SJCRH30 (cell line): ENCODE measurements at regions not wholly inside any gene's neighbourhood (a gene's known extent, or its start where the extent isn't known, plus 50 kb on each side); places are given as distances from the start of the nearest gene placed in this dataset.

Experiments
- DNase-seq, 2 experiments: peaks; one replicate each; pipeline ENCODE4 v3.0.0-alpha.2; 2015 to 2020
- H3K27ac ChIP-seq: fragments of 250-450 bp; sonication (Bioruptor Pico); 2 replicates; pipeline ENCODE4 v1.5.1; 2020; ENCODE audit warnings: mild to moderate bottlenecking, moderate library complexity
- H3K27me3 ChIP-seq: fragments of 250-450 bp; sonication (Bioruptor Pico); 2 replicates; pipeline ENCODE4 v1.5.1; 2020; ENCODE audit warnings: mild to moderate bottlenecking, moderate library complexity
- H3K36me3 ChIP-seq: fragments of 250-450 bp; sonication (Bioruptor Pico); 2 replicates; pipeline ENCODE4 v1.5.1; 2020; ENCODE audit warnings: mild to moderate bottlenecking, moderate library complexity
- H3K4me1 ChIP-seq: fragments of 250-450 bp; sonication (Bioruptor Pico); 2 replicates; pipeline ENCODE4 v1.5.1; 2020; ENCODE audit warnings: mild to moderate bottlenecking, moderate library complexity
- H3K4me3 ChIP-seq: fragments of 250-450 bp; sonication (Bioruptor Pico); 2 replicates; pipeline ENCODE4 v1.5.1; 2020; ENCODE audit warnings: mild to moderate bottlenecking, moderate library complexity
- H3K9me3 ChIP-seq: fragments of 250-450 bp; sonication (Bioruptor Pico); replicated peaks from 2 replicates; pipeline ENCODE4 v1.5.1; 2020; ENCODE audit warnings: mild to moderate bottlenecking, moderate library complexity

- H3K36me3 ChIP-seq: no peaks in the 10 kb centered on the region
Observed at GRCh38 chr1:216958569-216958968, 235.3 kb upstream of the ESRRG start.

DNA sequence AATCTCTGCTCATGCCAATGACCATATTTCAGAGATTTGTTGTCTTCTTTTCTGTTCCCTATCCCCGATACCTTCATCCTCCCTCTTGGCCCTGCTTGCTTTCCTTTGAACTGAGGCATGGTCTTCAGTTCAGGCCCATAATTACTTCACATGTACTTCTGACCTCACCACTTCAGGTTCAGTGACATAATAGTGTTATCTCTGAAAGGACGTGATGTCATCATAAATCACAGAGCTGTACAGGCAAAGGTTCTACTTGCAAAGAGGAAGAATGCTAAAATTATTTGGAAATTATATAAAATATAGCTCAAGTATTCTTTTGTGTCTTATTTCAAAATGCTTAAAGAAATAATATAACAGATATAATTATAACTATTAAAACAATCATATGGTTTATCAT lies 230.3 kb upstream of the ESRRG start:
- Histone ChIP-seq H3K36me3 (no peaks in the 10 kb centered on the region), H3K27ac (no peak overlapping the region), H3K27me3 (no peaks in the 10 kb centered on the region), H3K9me3 (no peaks in the 10 kb centered on the region), H3K4me3 (no peak overlapping the region), H3K4me1 (no peaks in the 10 kb centered on the region)
- DNase-seq: no peak

More at GRCh38 chr1:216958569-216958968, 235.3 kb upstream of the ESRRG start:
- Histone ChIP-seq H3K9me3 (no peaks in the 10 kb centered on the region), H3K4me3 (no peak overlapping the region), H3K27ac (no peak overlapping the region), H3K4me1 (no peaks in the 10 kb centered on the region), H3K27me3 (no peaks in the 10 kb centered on the region)
- no peak for DNase-seq

GRCh38 chr1:216952864-216953263 lies 229.6 kb upstream of the ESRRG start:
- Histone ChIP-seq H3K9me3 (no peaks in the 10 kb centered on the region), H3K4me3 (no peak overlapping the region), H3K36me3 (no peaks in the 10 kb centered on the region), H3K4me1 (no peaks in the 10 kb centered on the region), H3K27ac (no peak overlapping the region), H3K27me3 (no peaks in the 10 kb centered on the region)
- no peak for DNase-seq

DNA sequence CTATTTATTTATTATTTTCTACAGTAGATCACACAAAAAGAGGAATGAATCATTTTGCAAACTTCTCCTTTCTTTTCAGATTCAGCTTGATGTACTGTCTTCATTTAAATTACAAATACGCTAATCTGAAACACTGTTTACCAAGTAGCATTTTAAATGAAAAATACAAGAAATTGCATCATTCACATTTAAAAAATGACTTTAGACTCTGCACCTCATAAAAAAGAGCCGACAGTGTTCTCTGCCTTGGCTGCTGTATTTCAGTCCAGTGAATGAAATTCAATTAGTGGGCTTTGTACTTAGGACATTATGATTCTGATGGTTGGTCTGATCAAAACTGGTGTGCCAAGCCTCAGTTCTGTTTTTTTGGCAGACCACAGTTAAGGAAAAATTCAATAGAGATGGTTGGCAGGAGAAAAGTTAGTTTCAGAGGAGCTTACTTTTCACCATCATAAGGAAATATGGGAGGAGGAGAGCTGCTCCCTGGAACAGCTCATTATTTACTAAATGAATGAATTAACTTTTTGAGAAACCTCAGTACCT lies 222.4 kb upstream of the ESRRG start:
- Histone ChIP-seq H3K4me3 (no peak overlapping the region), H3K27ac (no peak overlapping the region), H3K27me3 (no peaks in the 10 kb centered on the region), H3K4me1 (no peaks in the 10 kb centered on the region), H3K9me3 (no peaks in the 10 kb centered on the region), H3K36me3 (no peaks in the 10 kb centered on the region)
- no peak for DNase-seq

- DNase-seq: no peak
- Histone ChIP-seq H3K27ac (no peak overlapping the region), H3K9me3 (no peaks in the 10 kb centered on the region), H3K27me3 (no peaks in the 10 kb centered on the region), H3K36me3 (no peaks in the 10 kb centered on the region), H3K4me1 (no peaks in the 10 kb centered on the region), H3K4me3 (no peak overlapping the region)
Observed at GRCh38 chr1:216944864-216945510, 221.8 kb upstream of the ESRRG start.

GRCh38 chr1:216937491-216937890 lies 214.3 kb upstream of the ESRRG start:
- Histone ChIP-seq H3K36me3 (no peaks in the 10 kb centered on the region), H3K4me3 (no peak overlapping the region), H3K27ac (no peak overlapping the region), H3K4me1 (no peaks in the 10 kb centered on the region), H3K27me3 (no peaks in the 10 kb centered on the region), H3K9me3 (no peaks in the 10 kb centered on the region)
- DNase-seq: no peak

DNA sequence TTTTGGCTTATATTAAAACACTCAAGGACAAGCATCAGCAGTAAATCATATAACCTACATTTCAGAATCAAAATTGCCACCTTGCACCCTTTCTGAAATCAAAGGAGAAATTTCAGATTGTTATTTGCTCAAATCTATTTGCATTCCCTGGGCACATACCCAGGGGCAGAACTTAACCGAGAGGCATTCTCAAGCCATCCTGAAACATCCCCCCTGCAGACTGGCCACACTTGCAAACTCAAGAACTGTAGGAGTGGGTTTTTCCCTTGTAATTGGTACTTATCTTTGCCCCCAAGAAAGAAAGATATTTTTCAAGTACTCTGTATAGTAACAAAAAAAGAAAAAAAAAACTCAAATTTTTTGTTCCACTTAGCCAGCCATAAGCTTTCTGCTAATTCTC lies 213.6 kb upstream of the ESRRG start:
- no peaks in the 10 kb centered on the region for H3K36me3 ChIP-seq
- DNase-seq: no peak
- H3K27ac ChIP-seq: no peak overlapping the region
- H3K9me3 ChIP-seq: no peaks in the 10 kb centered on the region
- H3K27me3 ChIP-seq: no peaks in the 10 kb centered on the region
- no peaks in the 10 kb centered on the region for H3K4me1 ChIP-seq
- no peak overlapping the region for H3K4me3 ChIP-seq

DNA sequence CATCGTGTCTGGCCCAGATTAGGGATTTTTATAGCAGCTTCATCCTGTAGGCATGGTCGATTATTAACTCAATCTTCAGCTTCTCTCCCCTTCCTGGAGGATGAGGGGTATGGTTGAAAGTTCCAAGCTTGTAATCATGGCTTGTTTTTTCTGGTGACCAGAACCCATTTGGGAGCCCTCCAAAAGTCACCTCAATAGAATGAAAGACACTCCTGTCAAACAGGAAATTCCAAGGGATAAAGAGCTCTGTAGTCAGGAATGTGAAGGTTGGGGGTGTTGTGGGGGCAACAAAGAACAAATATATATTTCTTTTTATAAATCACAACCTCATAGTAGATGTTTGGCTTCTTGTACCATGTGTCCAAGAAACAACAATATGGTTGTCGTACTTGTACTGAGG lies 212.7 kb upstream of the ESRRG start:
- DNase-seq: no peak
- Histone ChIP-seq H3K4me1 (no peaks in the 10 kb centered on the region), H3K4me3 (no peak overlapping the region), H3K36me3 (no peaks in the 10 kb centered on the region), H3K27ac (no peak overlapping the region), H3K27me3 (no peaks in the 10 kb centered on the region), H3K9me3 (no peaks in the 10 kb centered on the region)

DNA sequence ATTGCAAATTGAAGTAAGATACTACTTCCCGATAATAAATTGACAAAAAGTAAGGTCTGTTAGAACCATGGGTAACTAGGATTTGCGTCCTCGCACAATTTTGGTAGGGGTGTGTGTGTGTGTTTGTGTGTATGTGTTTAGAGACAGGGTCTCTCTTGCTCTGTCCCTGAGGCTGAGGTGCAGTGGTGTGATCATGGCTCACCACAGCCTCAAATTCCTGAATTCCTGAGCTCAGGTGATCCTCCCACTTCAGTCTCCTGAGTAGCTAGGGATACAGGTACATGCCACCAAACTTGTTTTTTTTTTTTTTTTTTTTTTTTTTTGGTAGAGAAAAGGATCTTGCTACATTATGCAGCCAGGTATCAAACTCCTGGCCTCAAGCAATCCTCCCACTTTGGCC lies 209.2 kb upstream of the ESRRG start:
- Histone ChIP-seq H3K4me1 (no peaks in the 10 kb centered on the region), H3K27me3 (no peaks in the 10 kb centered on the region), H3K27ac (no peak overlapping the region), H3K4me3 (no peak overlapping the region), H3K36me3 (no peaks in the 10 kb centered on the region), H3K9me3 (no peaks in the 10 kb centered on the region)
- DNase-seq: no peak

DNA sequence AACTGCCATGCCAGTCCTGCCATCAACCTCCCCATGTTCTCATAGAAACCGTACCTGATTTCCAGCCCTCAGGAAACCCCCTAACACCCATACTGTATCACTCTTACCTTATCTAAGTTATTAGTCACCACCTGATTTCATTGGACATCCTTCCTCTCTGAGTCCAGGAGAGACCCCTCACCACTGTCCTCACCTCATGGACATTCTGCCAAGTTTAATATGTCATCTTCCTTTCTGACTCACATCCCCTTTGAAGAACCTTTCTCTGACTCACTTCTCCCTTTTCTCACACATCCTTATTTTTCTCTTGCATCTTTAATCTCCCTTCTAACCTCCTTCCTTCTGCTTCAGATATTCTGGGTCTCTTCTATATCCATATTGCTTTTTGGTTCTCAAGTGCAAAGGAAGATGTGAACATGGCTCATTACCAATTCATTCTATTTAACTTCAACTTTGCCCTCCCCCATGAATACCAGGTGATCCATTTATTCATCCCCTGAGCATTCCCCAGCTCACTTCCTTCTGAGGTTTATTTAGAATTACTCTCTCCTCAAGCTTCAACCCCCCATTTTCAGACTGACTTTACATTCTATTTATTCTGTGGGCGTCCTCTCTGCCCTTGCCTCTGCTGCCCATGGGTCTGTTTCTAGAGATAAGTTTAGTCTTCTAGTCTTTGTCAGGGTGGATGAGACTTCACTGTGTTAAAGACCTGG lies 206.8 kb upstream of the ESRRG start:
- no peaks in the 10 kb centered on the region for H3K9me3 ChIP-seq
- no peaks in the 10 kb centered on the region for H3K4me1 ChIP-seq
- H3K27me3 ChIP-seq: no peaks in the 10 kb centered on the region
- H3K36me3 ChIP-seq: no peaks in the 10 kb centered on the region
- no peak overlapping the region for H3K4me3 ChIP-seq
- H3K27ac ChIP-seq: no peak overlapping the region
- no peak for DNase-seq

DNA sequence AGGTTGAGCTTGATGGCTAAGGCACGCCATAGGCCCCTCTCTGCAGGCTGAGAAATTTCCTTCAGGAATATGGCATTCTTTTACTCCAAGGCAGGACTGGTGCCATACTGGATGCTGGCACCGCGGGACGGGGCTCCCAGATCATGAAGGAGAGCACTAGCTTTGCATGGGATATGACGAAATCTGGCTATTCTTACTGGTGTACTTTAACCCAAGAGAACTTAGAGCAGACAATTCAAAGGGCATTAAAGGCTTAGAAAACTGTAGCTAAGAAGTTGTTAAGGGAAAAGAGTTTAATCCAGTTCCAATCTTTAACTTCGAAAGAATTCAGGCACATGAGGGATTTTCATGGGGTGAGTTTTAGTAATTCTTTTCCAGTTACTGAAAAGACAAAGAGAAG lies 204.4 kb upstream of the ESRRG start:
- Histone ChIP-seq H3K9me3 (no peaks in the 10 kb centered on the region), H3K4me3 (no peak overlapping the region), H3K27me3 (no peaks in the 10 kb centered on the region), H3K4me1 (no peaks in the 10 kb centered on the region), H3K27ac (no peak overlapping the region), H3K36me3 (no peaks in the 10 kb centered on the region)
- no peak for DNase-seq

- H3K36me3 ChIP-seq: no peaks in the 10 kb centered on the region
- H3K4me3 ChIP-seq: no peak overlapping the region
- DNase-seq: no peak
- H3K4me1 ChIP-seq: no peaks in the 10 kb centered on the region
- H3K27ac ChIP-seq: no peak overlapping the region
- no peaks in the 10 kb centered on the region for H3K27me3 ChIP-seq
- H3K9me3 ChIP-seq: no peaks in the 10 kb centered on the region
Observed at GRCh38 chr1:216926720-216927510, 203.7 kb upstream of the ESRRG start.

- no peaks in the 10 kb centered on the region for H3K9me3 ChIP-seq
- no peak overlapping the region for H3K27ac ChIP-seq
- no peaks in the 10 kb centered on the region for H3K27me3 ChIP-seq
- H3K36me3 ChIP-seq: no peaks in the 10 kb centered on the region
- no peak overlapping the region for H3K4me3 ChIP-seq
- no peak for DNase-seq
- no peaks in the 10 kb centered on the region for H3K4me1 ChIP-seq
Observed at GRCh38 chr1:216925962-216926625, 202.9 kb upstream of the ESRRG start.

DNA sequence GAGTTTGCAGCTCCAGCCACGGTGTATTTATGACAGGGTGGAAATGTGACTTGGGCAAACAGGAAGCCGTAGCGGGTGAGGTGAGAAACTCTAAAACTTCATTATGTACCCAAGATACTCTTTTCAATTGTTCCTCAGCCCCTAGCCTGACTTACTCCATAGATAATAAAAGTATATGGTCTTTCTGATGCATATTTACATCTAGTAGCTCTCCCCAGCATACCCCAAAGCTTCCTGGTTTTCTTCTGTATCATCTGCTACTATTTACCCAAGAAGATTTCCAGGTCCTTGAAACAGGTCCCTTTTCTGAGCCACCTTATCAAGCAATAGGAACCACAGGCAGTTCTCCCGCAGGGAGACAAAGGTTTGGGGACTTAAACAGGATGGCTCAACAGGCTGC lies 201.5 kb upstream of the ESRRG start:
- H3K4me3 ChIP-seq: no peak overlapping the region
- H3K36me3 ChIP-seq: no peaks in the 10 kb centered on the region
- H3K4me1 ChIP-seq: no peaks in the 10 kb centered on the region
- no peak overlapping the region for H3K27ac ChIP-seq
- DNase-seq: no peak
- H3K27me3 ChIP-seq: no peaks in the 10 kb centered on the region
- H3K9me3 ChIP-seq: no peaks in the 10 kb centered on the region

- no peak for DNase-seq
- Histone ChIP-seq H3K27ac (no peak overlapping the region), H3K27me3 (no peaks in the 10 kb centered on the region), H3K9me3 (no peaks in the 10 kb centered on the region), H3K4me3 (no peak overlapping the region), H3K36me3 (no peaks in the 10 kb centered on the region), H3K4me1 (peaks cover 6% of the 10 kb centered on the region; the same call in 1 of the 2 replicates)
Observed at GRCh38 chr1:216923601-216924000, 200.4 kb upstream of the ESRRG start.
